GM12878 (cell line): ENCODE measurements at regions not wholly inside any gene's neighbourhood (a gene's known extent, or its start where the extent isn't known, plus 50 kb on each side); places are given as distances from the start of the nearest gene placed in this dataset.

Source experiments
- ATAC-seq: fragments of 200-7000 bp; cut with Tn5 transposase; 3 replicates; pipeline ENCODE4 v1.9.1; 2020; ENCODE audit warnings: mild to moderate bottlenecking, moderate library complexity
- BruUV-seq: library from RNA; stranded (reverse); fragments of 400-500 nt; replicated peaks from 2 replicates; lab custom pipeline; 2021; lab: Mats Ljungman, UMichigan
- CTCF ChIA-PET: fragments of 300-600 bp; sonication (Branson Sonifier 250); formaldehyde crosslinking; extraction: SDS; loops from one replicate; lab custom pipeline; 2021; ENCODE audit warnings: inconsistent platforms; lab: Yijun Ruan, JAX
- POLR2A ChIA-PET: fragments of 350-600 bp; formaldehyde crosslinking; extraction: SDS; loops from one replicate; lab custom pipeline; 2021; ENCODE audit warnings: inconsistent platforms; lab: Charles Lee
- RAD21 ChIA-PET: fragments of 300-600 bp; sonication (Branson Sonifier 250); formaldehyde crosslinking; loops from one replicate; lab custom pipeline; 2023; ENCODE audit warnings: antibody characterized with exemption; ENCODE audit not compliant: unreplicated experiment; lab: Charles Lee
- SMC1A ChIA-PET: fragments of 300-600 bp; sonication (Branson Sonifier 250); formaldehyde crosslinking; loops from one replicate; lab custom pipeline; 2023; ENCODE audit not compliant: unreplicated experiment, uncharacterized antibody; lab: Charles Lee
- DNase-seq: peaks from one replicate; pipeline ENCODE4 v3.0.0-alpha.2; 2011; ENCODE audit warnings: low read depth, low spot score
- FAIRE-seq: peaks from 3 replicates; lab custom pipeline; 2011; peaks lifted over from hg19 to GRCh38; lab: Jason Lieb, UNC
- H2AFZ ChIP-seq: 2 replicates; pipeline ENCODE4 v1.6.0; 2011; ENCODE audit warnings: low read depth, low read length, control low read depth; ENCODE audit not compliant: control insufficient read depth
- H3K27ac ChIP-seq: 2 replicates; pipeline ENCODE4 v1.5.1; 2011; ENCODE audit warnings: control low read depth; ENCODE audit not compliant: control insufficient read depth, insufficient read depth
- H3K27me3 ChIP-seq, 2 experiments: replicated peaks in 1 of 2; 2 replicates each; pipeline versions ENCODE4 v1.6.0 to v1.6.1; 2011; ENCODE audit warnings: low read length in 1 of 2; ENCODE audit not compliant: control insufficient read depth in 2 of 2, insufficient read depth in 2 of 2
- H3K36me3 ChIP-seq, 2 experiments: 2 replicates each; pipeline ENCODE4 v1.5.1; 2011; ENCODE audit warnings: low read length in 1 of 2; ENCODE audit not compliant: control insufficient read depth in 2 of 2, insufficient read depth in 2 of 2
- H3K4me1 ChIP-seq: 2 replicates; pipeline ENCODE4 v1.6.1; 2011; ENCODE audit warnings: mild to moderate bottlenecking, low read length, moderate library complexity, mixed read lengths; ENCODE audit not compliant: control insufficient read depth, insufficient read depth
- H3K4me2 ChIP-seq: 2 replicates; pipeline ENCODE4 v1.6.0; 2011; ENCODE audit warnings: control low read depth; ENCODE audit not compliant: control insufficient read depth, insufficient read depth
- H3K4me3 ChIP-seq: fragments of 200-600 bp; sonication (generic); 2 replicates; pipeline ENCODE4 v1.5.1; 2016
- H3K79me2 ChIP-seq: 2 replicates; pipeline ENCODE4 v1.6.0; 2011; ENCODE audit warnings: low read length; ENCODE audit not compliant: control insufficient read depth, insufficient read depth
- H3K9ac ChIP-seq: 2 replicates; pipeline ENCODE4 v1.8.0; 2011; ENCODE audit warnings: low read length, control low read depth, mixed read lengths; ENCODE audit not compliant: control insufficient read depth, insufficient read depth
- H3K9me3 ChIP-seq: replicated peaks from 3 replicates; pipeline ENCODE4 v1.5.1; 2011; ENCODE audit warnings: mild to moderate bottlenecking, low read length; ENCODE audit not compliant: control insufficient read depth, insufficient read depth
- H4K20me1 ChIP-seq: 2 replicates; pipeline ENCODE4 v1.6.0; 2011; ENCODE audit not compliant: control insufficient read depth, insufficient read depth
- BRCA1 ChIP-seq: IDR thresholded peaks from 2 replicates; pipeline ENCODE4 v1.6.1; 2011; ENCODE audit warnings: low read depth, low read length, improper control_type of control experiment
- EGR1 ChIP-seq, 2 experiments: IDR thresholded peaks; 1 replicate in 1 of 2; 2 replicates in 1 of 2; pipeline ENCODE4 v1.6.1; 2011 to 2012; ENCODE audit warnings: low read depth in 2 of 2, low read length in 2 of 2, borderline replicate concordance in 1 of 2, mild to moderate bottlenecking in 1 of 2, moderate library complexity in 1 of 2
- GABPA ChIP-seq: IDR thresholded peaks from 2 replicates; pipeline ENCODE4 v1.6.1; 2014; ENCODE audit warnings: antibody characterized with exemption, low read depth, mild to moderate bottlenecking, inconsistent platforms
- HSF1 ChIP-seq: fragments of 150-350 bp; IDR thresholded peaks from 2 replicates; pipeline ENCODE4 v1.6.1; 2014; ENCODE audit warnings: mild to moderate bottlenecking, low read depth, low read length
- IKZF1 ChIP-seq: fragments of 450-650 bp; conservative IDR thresholded peaks from 2 replicates; pipeline ENCODE4 v1.6.1; 2017; ENCODE audit warnings: antibody characterized with exemption, mild to moderate bottlenecking
- PAX5 ChIP-seq: IDR thresholded peaks from 2 replicates; pipeline ENCODE4 v1.6.1; 2011; ENCODE audit warnings: low read depth, low read length, borderline replicate concordance
- PRDM15 ChIP-seq: fragments of 450-650 bp; formaldehyde crosslinking; IDR thresholded peaks from 2 replicates; pipeline ENCODE4 v1.4.0; 2020; ENCODE audit warnings: mild to moderate bottlenecking, moderate library complexity
- SRF ChIP-seq, 2 experiments: IDR thresholded peaks; 2 replicates each; pipeline ENCODE4 v1.6.1; 2011; ENCODE audit warnings: low read depth in 2 of 2, low read length in 2 of 2, mild to moderate bottlenecking in 1 of 2, moderate library complexity in 1 of 2
- WGBS: methylation state at CpG from one replicate; pipeline ENCODE4 v1.1.6; 2016; ENCODE audit warnings: low lambda C conversion rate; ENCODE audit not compliant: insufficient replicate concordance, insufficient coverage; ENCODE audit errors: missing lambda C conversion rate; 5-methylcytosine and 5-hydroxymethylcytosine counted together
- in situ Hi-C: fragments of 300-500 bp; cut with MboI; formaldehyde crosslinking; loops from 9 replicates; pipeline ENCODE4 v1.14.3; 2018; ENCODE audit warnings: mixed read lengths
- intact Hi-C: fragments of 100-400 bp; cut with micrococcal nuclease; formaldehyde crosslinking; loops from one replicate; pipeline ENCODE4 v1.14.2; 2022; ENCODE audit not compliant: unreplicated experiment
- TF ChIP-seq, protein P1 (sequence below): IDR thresholded peaks from 2 replicates; pipeline ENCODE4 v1.6.1; 2012; ENCODE audit warnings: low read depth, low read length, improper control_type of control experiment

GRCh38 chr5:119746984-119747383 is 117.6 kb downstream of the FAM170A start (continued):
- TF ChIP-seq BRCA1 (no peak), IKZF1 (no peak)

- no peak overlapping the region for H3K4me2 ChIP-seq
- no peak for DNase-seq
- ChIA-PET SMC1A (interaction anchor here (1.3 kb wide), 1 partner anchor 766 kb away, joined by 3 read pairs; no protein-coding TSS in a partner anchor), RAD21 (no interaction called here), POLR2A (no interaction called here), CTCF (interaction anchor here (2.0 kb wide), 1 partner anchor 9 kb away, joined by 5 read pairs; no protein-coding TSS in a partner anchor)
- in situ Hi-C loops (no loop called here), intact Hi-C loops (no loop called here)
- H3K79me2 ChIP-seq, result no peaks in the 10 kb centered on the region
- no peak for TF ChIP-seq HSF1
- TF ChIP-seq, protein P1, sequence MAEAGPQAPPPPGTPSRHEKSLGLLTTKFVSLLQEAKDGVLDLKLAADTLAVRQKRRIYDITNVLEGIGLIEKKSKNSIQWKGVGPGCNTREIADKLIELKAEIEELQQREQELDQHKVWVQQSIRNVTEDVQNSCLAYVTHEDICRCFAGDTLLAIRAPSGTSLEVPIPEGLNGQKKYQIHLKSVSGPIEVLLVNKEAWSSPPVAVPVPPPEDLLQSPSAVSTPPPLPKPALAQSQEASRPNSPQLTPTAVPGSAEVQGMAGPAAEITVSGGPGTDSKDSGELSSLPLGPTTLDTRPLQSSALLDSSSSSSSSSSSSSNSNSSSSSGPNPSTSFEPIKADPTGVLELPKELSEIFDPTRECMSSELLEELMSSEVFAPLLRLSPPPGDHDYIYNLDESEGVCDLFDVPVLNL, result no peak
- no peak for TF ChIP-seq SRF (IDR thresholded peaks at IDR 0.05; ENCODE audit: low read depth in 2 of 2, low read length in 2 of 2)
- TF ChIP-seq PAX5, result no peak
- TF ChIP-seq EGR1 (IDR thresholded peaks at IDR 0.05; ENCODE audit: borderline replicate concordance in 1 of 2, low read depth in 2 of 2, low read length in 2 of 2), result no peak
- TF ChIP-seq GABPA, result no peak
- TF ChIP-seq PRDM15 (CRISPR knock-in tag), result no peak
- no peaks in the 10 kb centered on the region for H3K4me1 ChIP-seq
- H3K9ac ChIP-seq, result no peak overlapping the region
- H2AFZ ChIP-seq, result no peak overlapping the region
- 68% methylated on average over 24 of the region's 24 CpGs for WGBS
- no peak overlapping the region for H3K27ac ChIP-seq
- no peak for ATAC-seq
- H3K27me3 ChIP-seq, result no peaks in the 10 kb centered on the region
- FAIRE-seq, result no peak
- no peaks in the 10 kb centered on the region for H3K9me3 ChIP-seq
- no peak overlapping the region for H3K4me3 ChIP-seq
- H4K20me1 ChIP-seq, result no peaks in the 10 kb centered on the region
- H3K36me3 ChIP-seq, result no peaks in the 10 kb centered on the region
- BruUV-seq, result no TSS peak
Measured at GRCh38 chr5:119750887-119751733, 121.8 kb downstream of the FAM170A start.
